Osteoblast (primary cell): ENCODE measurements at regions not wholly inside any gene's neighbourhood (a gene's known extent, or its start where the extent isn't known, plus 50 kb on each side); places are given as distances from the start of the nearest gene placed in this dataset.
A peak's percentile ranks its signal among the peaks of the same experiment; 100 is the strongest.

Source experiments
- DNase-seq: peaks from one replicate; pipeline ENCODE4 v3.0.0; 2011; ENCODE audit warnings: low spot score, mixed read lengths; ENCODE audit not compliant: insufficient read length; ENCODE audit errors: missing footprints
- H2AFZ ChIP-seq: 2 replicates; pipeline ENCODE4 v1.6.0; 2011; ENCODE audit warnings: mild to moderate bottlenecking, low read length
- H3K27ac ChIP-seq: 2 replicates; pipeline ENCODE4 v1.5.1; 2011; ENCODE audit warnings: mild to moderate bottlenecking, low read depth, low read length, moderate library complexity
- H3K27me3 ChIP-seq: 2 replicates; pipeline ENCODE4 v1.6.0; 2012; ENCODE audit warnings: mild to moderate bottlenecking, control low read depth, inconsistent platforms, low read length, moderate library complexity; ENCODE audit not compliant: insufficient read depth
- H3K36me3 ChIP-seq: 2 replicates; pipeline ENCODE4 v1.5.1; 2011; ENCODE audit warnings: mild to moderate bottlenecking, low read length, control low read depth, moderate library complexity; ENCODE audit not compliant: insufficient read depth
- H3K4me1 ChIP-seq: 2 replicates; pipeline ENCODE4 v1.5.1; 2011; ENCODE audit warnings: mild to moderate bottlenecking, low read length, control low read depth, moderate library complexity; ENCODE audit not compliant: insufficient read depth
- H3K4me2 ChIP-seq: 2 replicates; pipeline ENCODE4 v1.6.0; 2011; ENCODE audit warnings: mild to moderate bottlenecking, low read length; ENCODE audit not compliant: insufficient read depth
- H3K4me3 ChIP-seq: fragments of 200-600 bp; sonication (generic); 3 replicates; pipeline ENCODE4 v1.5.1; 2012; ENCODE audit warnings: mild to moderate bottlenecking, low read length, inconsistent platforms; ENCODE audit not compliant: insufficient read depth
- H3K79me2 ChIP-seq: 2 replicates; pipeline ENCODE4 v1.6.0; 2012; ENCODE audit warnings: mild to moderate bottlenecking, low read length, control low read depth, inconsistent platforms; ENCODE audit not compliant: insufficient read depth
- H3K9me3 ChIP-seq: 2 replicates; pipeline ENCODE4 v1.5.1; 2011; ENCODE audit warnings: low read depth, low read length, control low read depth
- H4K20me1 ChIP-seq: 2 replicates; pipeline ENCODE4 v1.6.0; 2012; ENCODE audit warnings: mild to moderate bottlenecking, low read length, control low read depth; ENCODE audit not compliant: insufficient read depth
- TF ChIP-seq, protein P1 (sequence below): IDR thresholded peaks from 2 replicates; pipeline ENCODE4 v1.5.1; 2011; ENCODE audit warnings: mild to moderate bottlenecking, low read depth, low read length, moderate library complexity; ENCODE audit errors: extremely low read depth

DNA sequence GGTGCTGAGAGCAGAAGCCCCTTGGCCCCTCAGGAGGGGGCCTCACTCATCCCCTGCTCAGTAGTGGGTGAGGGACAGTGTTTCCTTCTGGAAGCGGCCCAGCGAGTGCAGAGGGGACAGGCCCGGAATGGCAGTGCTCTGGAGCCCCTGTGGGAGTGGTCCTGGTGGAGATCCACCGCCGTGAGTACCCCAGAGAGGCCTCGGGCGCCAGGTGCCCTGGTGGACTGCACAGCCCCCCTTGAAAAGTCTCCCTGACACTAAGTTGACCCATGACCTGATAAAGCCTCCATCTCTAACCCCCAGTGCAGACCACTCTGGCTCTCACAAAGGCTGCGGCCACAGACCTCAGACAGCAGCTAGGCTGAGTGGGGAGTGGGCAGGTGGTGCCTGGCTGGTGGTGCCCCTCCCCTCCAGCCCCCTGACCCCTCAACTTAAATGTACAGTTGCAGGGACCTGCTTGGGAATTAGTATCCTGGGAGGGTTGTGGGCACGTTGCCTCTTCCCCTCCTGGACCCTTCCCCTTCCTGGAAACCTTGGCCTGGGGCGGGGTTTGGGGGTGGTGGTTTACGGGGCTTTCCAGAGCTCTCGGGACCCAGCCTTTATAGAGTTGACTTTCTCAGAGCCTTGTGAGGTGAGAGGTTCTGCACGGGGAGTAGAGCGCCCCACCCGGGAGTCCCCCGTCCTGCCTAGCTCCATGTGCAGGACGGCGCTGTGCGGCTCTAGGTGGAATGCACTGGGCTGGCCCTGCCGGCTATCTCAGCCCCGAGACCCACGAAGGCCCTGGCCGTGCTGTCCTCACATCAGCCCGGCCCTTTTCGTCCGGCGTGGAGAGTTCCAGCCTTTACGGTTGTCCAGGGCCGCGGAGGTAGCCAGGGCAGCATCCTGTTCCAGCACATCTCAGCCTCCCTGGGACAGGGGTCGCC is 62.7 kb downstream of the RTP5 start:
- Histone ChIP-seq H3K27me3 (no peaks in the 10 kb centered on the region), H2AFZ (no peak overlapping the region), H3K36me3 (no peaks in the 10 kb centered on the region), H3K4me2 (no peak overlapping the region), H3K4me3 (no peak overlapping the region), H3K4me1 (peaks cover 17% of the 10 kb centered on the region), H4K20me1 (no peaks in the 10 kb centered on the region), H3K79me2 (no peaks in the 10 kb centered on the region), H3K27ac (no peak overlapping the region), H3K9me3 (no peaks in the 10 kb centered on the region)
- DNase-seq = peak; percentile 50
- TF ChIP-seq, protein P1, sequence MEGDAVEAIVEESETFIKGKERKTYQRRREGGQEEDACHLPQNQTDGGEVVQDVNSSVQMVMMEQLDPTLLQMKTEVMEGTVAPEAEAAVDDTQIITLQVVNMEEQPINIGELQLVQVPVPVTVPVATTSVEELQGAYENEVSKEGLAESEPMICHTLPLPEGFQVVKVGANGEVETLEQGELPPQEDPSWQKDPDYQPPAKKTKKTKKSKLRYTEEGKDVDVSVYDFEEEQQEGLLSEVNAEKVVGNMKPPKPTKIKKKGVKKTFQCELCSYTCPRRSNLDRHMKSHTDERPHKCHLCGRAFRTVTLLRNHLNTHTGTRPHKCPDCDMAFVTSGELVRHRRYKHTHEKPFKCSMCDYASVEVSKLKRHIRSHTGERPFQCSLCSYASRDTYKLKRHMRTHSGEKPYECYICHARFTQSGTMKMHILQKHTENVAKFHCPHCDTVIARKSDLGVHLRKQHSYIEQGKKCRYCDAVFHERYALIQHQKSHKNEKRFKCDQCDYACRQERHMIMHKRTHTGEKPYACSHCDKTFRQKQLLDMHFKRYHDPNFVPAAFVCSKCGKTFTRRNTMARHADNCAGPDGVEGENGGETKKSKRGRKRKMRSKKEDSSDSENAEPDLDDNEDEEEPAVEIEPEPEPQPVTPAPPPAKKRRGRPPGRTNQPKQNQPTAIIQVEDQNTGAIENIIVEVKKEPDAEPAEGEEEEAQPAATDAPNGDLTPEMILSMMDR = no peak

DNA sequence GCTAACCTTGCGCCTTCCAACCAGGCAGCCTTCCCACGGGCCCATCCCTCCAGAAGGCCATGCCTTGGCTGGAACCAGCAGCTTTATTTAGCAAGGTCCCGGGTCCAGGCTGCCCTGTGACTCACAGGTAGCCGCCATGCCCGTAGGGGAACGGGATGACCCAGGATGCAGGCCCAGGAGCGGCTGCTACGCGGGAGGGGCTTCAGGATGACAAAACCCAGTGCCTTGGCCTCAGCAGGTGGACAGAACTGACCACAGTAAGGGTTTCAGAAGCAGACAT is 63.3 kb downstream of the RTP5 start:
- Histone ChIP-seq H3K4me3 (no peak overlapping the region), H2AFZ (peak overlapping the region; percentile 22)

DNA sequence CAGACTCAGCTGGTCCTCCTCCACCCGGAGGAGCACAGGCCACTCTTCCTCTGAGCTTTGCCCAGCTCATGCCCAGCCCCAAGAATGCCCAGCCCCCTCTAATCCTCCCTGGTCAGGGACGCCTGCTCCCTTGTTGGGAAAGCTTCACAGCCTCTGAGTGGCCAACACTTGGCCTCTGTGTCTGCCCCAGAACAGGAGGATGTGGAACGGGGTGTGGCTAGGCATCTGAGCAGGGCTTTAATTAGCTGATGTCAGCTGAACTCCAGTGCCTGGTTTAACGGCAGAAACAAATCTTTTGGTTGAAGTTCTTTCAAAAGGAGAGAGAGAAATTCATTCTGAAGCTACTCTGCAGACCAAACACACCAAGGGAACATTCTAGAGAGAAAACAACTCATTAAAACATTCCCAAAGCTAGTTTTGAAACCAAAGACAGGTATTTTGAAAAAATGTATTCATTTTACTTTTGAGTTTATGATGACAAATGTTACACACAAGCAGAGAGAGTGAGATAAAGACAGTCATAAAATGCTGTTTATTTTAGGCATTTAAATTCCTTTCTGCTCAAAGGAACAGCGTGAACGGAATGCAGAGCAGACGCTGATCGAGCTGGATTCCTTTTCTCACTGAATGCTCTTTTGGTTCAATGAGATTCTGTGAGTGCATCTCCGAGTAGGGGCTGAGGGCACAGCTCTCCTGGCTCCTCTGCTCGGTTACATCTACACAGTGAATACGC is 63.8 kb downstream of the RTP5 start:
- TF ChIP-seq, protein P1 = no peak
- Histone ChIP-seq H3K27ac (no peak overlapping the region), H3K4me3 (no peak overlapping the region), H3K27me3 (no peaks in the 10 kb centered on the region), H3K79me2 (no peaks in the 10 kb centered on the region), H3K36me3 (no peaks in the 10 kb centered on the region), H3K4me2 (peak overlapping the region; percentile 36), H4K20me1 (no peaks in the 10 kb centered on the region), H2AFZ (peak overlapping the region; percentile 22), H3K4me1 (peaks cover 17% of the 10 kb centered on the region), H3K9me3 (no peaks in the 10 kb centered on the region)
- DNase-seq = peak; percentile 86

More for the DNA sequence above, 63.3 kb downstream of the RTP5 start:
- Histone ChIP-seq H3K9me3 (no peaks in the 10 kb centered on the region), H4K20me1 (no peaks in the 10 kb centered on the region), H3K79me2 (no peaks in the 10 kb centered on the region), H3K4me2 (no peak overlapping the region), H3K27ac (no peak overlapping the region), H3K4me1 (peaks cover 17% of the 10 kb centered on the region), H3K36me3 (no peaks in the 10 kb centered on the region), H3K27me3 (no peaks in the 10 kb centered on the region)
- TF ChIP-seq, protein P1 = no peak
- DNase-seq = no peak

DNA sequence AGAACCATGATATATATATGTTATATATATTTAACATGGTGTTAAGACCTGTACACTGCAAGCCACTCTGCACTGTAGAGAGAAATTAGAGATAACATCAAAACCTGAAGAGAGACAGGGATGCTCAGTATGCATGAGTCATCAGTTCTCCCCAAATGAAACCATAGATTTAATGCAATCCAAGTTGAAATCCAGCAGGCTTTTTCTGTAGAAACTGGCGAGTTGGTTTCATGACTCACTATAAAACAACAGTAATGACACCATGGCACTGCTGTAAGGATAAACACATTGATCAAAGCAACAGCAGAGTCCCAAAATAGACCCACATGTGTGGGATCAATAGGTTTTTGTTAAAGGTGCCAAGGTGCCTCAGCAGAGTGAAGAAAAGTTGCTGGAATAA is 65.8 kb downstream of the RTP5 start:
- Histone ChIP-seq H3K9me3 (no peaks in the 10 kb centered on the region), H3K4me1 (peaks cover 17% of the 10 kb centered on the region), H3K27ac (no peak overlapping the region), H3K79me2 (no peaks in the 10 kb centered on the region), H3K4me3 (no peak overlapping the region), H3K27me3 (no peaks in the 10 kb centered on the region), H2AFZ (no peak overlapping the region), H3K4me2 (no peak overlapping the region), H3K36me3 (no peaks in the 10 kb centered on the region), H4K20me1 (no peaks in the 10 kb centered on the region)
- DNase-seq = peak; percentile 97
- TF ChIP-seq, protein P1 = no peak
